ENCODE measurements at regions not wholly inside any gene's neighbourhood (a gene's known extent, or its start where the extent isn't known, plus 50 kb on each side); places are given as distances from the start of the nearest gene placed in this dataset.

DNA sequence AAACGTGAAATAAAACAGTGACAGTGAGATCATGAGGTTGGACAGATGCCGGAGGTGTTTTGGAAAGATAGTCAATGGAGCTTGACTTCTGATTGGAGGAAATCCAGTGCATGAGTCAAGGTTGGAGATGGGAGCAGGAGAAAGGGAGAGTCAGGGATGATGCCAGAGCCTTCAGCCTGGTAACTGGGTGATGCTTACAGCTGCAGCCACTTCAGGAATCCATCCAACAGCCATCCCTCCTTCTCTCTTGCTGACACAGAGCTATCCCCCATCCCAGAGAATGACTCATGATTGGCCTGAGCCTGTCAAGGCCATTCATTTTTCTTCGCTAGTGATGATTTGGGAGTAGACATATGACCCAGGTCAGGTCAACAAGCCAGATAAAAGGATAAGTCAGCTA, 112.8 kb downstream of the SAMD5 start:
- no peaks in the 10 kb centered on the region for H3K4me1 ChIP-seq

DNA sequence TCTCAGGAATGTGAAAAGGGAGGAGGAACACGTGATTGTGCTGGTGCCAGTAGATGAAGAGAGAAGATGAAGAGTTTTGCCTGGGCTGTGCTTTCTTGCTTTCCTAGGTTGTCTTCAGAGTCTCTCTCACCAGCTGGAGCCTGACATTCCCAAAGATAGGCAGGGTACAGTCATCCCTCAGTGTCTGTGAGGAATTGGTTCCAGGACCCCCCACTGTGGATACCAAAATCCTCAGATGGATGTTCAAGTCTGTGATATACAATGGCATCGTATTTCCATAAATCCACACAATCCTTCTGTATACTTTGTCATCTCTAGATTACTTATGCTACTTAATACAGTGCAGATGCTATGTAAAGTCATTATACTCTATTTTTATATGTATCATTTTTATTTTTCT, 113.5 kb downstream of the SAMD5 start:
- intact Hi-C loops (cut with DNase I): no loop called here
- Histone ChIP-seq H3K27ac (no peak overlapping the region), H3K27me3 (no peaks in the 10 kb centered on the region), H3K9me3 (no peaks in the 10 kb centered on the region), H3K4me1 (no peaks in the 10 kb centered on the region), H3K36me3 (no peaks in the 10 kb centered on the region), H3K4me3 (no peak overlapping the region)
- TF ChIP-seq, protein P1, sequence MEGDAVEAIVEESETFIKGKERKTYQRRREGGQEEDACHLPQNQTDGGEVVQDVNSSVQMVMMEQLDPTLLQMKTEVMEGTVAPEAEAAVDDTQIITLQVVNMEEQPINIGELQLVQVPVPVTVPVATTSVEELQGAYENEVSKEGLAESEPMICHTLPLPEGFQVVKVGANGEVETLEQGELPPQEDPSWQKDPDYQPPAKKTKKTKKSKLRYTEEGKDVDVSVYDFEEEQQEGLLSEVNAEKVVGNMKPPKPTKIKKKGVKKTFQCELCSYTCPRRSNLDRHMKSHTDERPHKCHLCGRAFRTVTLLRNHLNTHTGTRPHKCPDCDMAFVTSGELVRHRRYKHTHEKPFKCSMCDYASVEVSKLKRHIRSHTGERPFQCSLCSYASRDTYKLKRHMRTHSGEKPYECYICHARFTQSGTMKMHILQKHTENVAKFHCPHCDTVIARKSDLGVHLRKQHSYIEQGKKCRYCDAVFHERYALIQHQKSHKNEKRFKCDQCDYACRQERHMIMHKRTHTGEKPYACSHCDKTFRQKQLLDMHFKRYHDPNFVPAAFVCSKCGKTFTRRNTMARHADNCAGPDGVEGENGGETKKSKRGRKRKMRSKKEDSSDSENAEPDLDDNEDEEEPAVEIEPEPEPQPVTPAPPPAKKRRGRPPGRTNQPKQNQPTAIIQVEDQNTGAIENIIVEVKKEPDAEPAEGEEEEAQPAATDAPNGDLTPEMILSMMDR (IDR thresholded peaks at IDR 0.05): no peak
- DNase-seq (ENCODE audit: low spot score in 2 of 2): no peak

More for the DNA sequence above, 112.8 kb downstream of the SAMD5 start:
- no peaks in the 10 kb centered on the region for H3K36me3 ChIP-seq
- H3K9me3 ChIP-seq: no peaks in the 10 kb centered on the region
- intact Hi-C loops (cut with DNase I): no loop called here
- DNase-seq (ENCODE audit: low spot score in 2 of 2): no peak
- TF ChIP-seq, protein P1 (IDR thresholded peaks at IDR 0.05): no peak
- no peaks in the 10 kb centered on the region for H3K27me3 ChIP-seq
- H3K27ac ChIP-seq: no peak overlapping the region
- no peak overlapping the region for H3K4me3 ChIP-seq

DNA sequence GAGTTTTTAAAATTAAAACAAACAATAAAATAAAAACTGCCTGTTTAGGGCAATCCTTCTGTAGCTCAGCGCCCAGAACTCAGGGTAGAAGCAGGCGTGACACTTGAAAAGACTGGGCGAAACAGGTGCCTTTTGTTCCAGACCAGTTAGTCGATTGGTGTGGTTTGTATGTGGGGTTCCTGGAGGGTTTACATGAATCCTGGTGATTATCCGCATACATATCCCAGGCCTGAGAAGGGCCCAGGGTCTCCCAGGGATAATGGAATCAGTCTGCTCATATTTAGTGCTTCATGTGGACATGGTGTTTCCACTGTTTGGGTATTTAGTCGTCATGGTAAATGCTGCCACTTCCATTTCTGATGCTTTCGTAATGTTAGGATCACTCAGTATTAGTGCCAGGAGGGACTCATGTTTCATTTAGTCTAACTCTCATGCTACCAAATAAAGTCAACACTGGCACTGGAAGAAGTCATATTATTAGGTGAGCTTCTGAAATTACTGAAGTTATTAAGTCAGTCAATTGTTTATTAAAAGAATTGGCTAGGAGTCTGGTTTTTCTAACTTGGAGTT, 116.5 kb downstream of the SAMD5 start:
- DNase-seq (ENCODE audit: low spot score in 2 of 2): no peak
- H3K27ac ChIP-seq: no peak overlapping the region
- TF ChIP-seq, protein P1 (IDR thresholded peaks at IDR 0.05): no peak
- no peaks in the 10 kb centered on the region for H3K27me3 ChIP-seq
- no peak overlapping the region for H3K4me3 ChIP-seq
- no peaks in the 10 kb centered on the region for H3K9me3 ChIP-seq
- intact Hi-C loops (cut with DNase I): no loop called here
- H3K36me3 ChIP-seq: no peaks in the 10 kb centered on the region
- H3K4me1 ChIP-seq: no peaks in the 10 kb centered on the region

DNA sequence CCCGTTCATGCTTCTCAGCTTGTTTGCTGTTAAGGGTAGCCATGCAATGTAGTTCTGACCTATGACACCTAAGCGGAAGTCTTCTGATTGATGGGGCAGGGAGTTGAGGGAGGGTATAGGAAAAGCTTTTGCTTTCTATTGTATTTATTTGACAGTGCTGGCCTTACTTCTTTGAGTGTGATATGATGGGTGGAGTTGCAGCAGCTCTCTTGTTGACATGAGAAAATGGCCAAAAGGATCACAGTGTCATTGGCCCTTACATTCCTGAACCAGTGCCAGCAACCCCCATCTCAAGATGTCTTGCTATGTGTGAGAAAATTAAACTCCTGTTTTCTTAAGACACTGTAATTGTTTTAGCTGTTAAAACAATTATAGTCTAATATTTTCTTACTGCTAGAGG, 117.5 kb downstream of the SAMD5 start:
- H3K9me3 ChIP-seq: no peaks in the 10 kb centered on the region
- TF ChIP-seq, protein P1 (IDR thresholded peaks at IDR 0.05): no peak
- no peak for DNase-seq (ENCODE audit: low spot score in 2 of 2)
- intact Hi-C loops (cut with DNase I): no loop called here
- H3K27me3 ChIP-seq: no peaks in the 10 kb centered on the region
- H3K4me1 ChIP-seq: no peaks in the 10 kb centered on the region
- H3K4me3 ChIP-seq: no peak overlapping the region
- no peaks in the 10 kb centered on the region for H3K36me3 ChIP-seq
- H3K27ac ChIP-seq: no peak overlapping the region

DNA sequence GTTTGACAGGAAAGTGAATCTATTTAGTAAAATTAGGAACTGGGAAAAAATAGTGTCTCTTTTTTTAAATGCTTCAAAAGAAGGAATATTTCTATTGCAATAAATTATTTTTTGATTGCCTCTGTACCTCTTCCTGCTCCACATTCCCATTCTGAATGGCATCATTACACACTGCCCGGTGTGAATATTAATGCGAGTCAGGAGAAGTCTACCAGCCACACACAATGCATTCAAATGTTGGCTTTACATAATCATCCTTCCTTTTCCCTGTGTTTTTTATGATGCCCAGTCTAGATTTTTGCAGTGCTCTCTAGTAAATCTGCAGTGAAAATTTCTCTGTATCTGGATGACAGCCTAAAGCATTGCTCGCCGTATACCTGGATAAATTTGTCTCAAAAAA, 118.9 kb downstream of the SAMD5 start:
- H3K36me3 ChIP-seq: no peaks in the 10 kb centered on the region
- no peaks in the 10 kb centered on the region for H3K4me1 ChIP-seq
- TF ChIP-seq, protein P1 (IDR thresholded peaks at IDR 0.05): no peak
- no peak for DNase-seq (ENCODE audit: low spot score in 2 of 2)
- no peaks in the 10 kb centered on the region for H3K27me3 ChIP-seq
- no peak overlapping the region for H3K4me3 ChIP-seq
- no peaks in the 10 kb centered on the region for H3K9me3 ChIP-seq
- intact Hi-C loops (cut with DNase I): no loop called here
- H3K27ac ChIP-seq: no peak overlapping the region

DNA sequence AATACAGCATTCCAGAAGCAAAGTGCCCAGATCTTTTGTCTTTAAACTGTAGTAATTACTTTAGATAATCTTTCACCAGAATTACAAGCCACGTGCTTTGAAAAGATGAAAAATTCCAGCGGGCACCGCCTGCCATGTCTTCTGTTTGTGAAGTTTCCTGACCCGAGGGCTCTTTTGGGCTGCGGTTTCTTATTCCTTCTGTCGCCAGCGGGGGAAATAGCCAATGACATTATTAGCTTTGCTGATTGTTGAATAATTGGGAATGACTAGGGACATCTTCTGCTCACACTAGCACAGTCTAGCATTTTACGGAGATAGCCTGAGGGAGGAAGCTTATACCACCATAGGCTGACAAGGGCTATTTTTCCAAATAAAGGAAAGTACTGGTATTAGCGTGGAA, 124.7 kb downstream of the SAMD5 start:
- Histone ChIP-seq H3K27ac (no peak overlapping the region), H3K4me3 (no peak overlapping the region), H3K36me3 (no peaks in the 10 kb centered on the region), H3K9me3 (no peaks in the 10 kb centered on the region), H3K27me3 (no peaks in the 10 kb centered on the region), H3K4me1 (no peaks in the 10 kb centered on the region)
- no peak for DNase-seq (ENCODE audit: low spot score in 2 of 2)
- intact Hi-C loops (cut with DNase I): no loop called here
- TF ChIP-seq, protein P1 (IDR thresholded peaks at IDR 0.05): no peak

Data from ascending aorta (tissue), 2 donors.